HG02571 (cell line): ENCODE measurements at regions not wholly inside any gene's neighbourhood (a gene's known extent, or its start where the extent isn't known, plus 50 kb on each side); places are given as distances from the start of the nearest gene placed in this dataset.
"Not testable (repeated sequence)": the region's sequence is repeated elsewhere in the genome, so short reads cannot be mapped to it uniquely, and the experiment has no call there.

Source experiments
- ATAC-seq: cut with Tn5 transposase; IDR thresholded peaks from one replicate; pipeline ENCODE4 v1.9.1; 2021; ENCODE audit warnings: mild to moderate bottlenecking, moderate library complexity; ENCODE audit not compliant: unreplicated experiment

DNA sequence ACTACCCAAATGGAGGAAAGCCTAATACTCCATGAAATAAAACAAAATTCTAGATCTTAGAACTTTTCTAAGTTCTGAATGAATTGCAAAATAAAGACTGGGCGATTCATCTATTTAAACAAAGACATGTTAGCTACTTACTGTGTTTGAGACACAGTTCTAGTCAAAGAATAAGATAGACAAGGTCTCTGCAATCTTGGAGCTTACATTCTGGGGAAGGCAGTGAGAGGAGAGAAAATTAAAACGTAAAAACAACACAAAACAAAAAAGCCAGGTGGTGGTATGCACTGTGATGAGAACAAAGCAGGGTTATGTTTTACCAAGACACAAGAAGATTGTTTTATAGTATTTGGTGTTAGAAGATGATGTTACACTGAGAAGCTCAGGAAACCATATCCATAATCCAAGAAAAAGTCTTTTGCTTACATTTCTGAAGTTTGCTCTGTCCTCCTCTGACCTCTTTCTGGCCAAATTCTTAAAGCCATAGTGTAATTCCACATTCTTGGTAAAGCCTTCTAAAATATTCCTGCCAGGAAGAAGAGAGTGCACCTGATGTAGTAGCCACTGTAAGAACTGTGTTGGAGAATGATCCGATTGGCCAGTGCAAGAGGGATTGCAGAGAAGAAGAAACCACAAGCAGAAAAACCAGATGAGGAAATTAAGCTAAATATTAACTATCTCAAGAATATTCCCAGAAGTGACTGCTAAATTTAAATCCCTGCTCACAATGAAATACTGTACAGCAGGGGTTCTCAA, 218.4 kb downstream of the PCSK1 start:
- ATAC-seq: no peak

DNA sequence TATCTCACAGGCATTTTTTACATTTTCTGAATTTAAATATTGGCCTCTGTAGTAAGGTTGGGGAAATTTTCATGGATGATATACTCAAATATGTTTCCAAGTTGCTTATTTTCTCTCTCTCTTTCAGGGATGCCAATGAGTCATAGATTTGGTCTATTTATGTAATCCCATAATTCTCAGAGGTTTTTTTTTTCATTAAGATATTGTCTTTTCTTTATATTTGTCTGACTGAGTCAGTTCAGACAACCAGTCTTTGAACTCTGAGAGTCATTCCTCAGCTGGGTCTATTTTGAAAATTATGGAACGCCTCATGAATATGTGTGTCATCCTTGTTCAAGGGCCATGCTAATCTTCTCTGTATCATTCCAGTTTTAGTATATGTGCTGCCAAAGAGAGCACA, 223.2 kb downstream of the PCSK1 start:
- ATAC-seq: no peak

DNA sequence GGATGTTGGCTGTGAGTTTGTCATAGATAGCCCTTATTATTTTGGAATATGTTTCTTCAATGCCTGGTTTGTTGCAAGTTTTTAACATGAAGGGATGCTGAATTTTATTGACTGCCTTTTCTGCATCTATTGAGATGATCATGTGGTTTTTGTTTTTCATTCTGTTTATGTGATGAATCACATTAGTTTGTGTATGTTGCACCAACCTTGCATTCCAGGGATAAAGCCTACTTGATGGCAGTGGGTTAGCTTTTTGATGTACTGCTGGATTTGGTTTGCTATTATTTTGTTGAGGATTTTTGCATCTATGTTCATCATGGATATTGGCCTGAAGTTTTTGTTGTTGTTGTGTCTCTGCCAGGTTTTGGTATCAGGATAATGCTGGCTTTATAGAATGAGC, 225.6 kb downstream of the PCSK1 start:
- ATAC-seq: no peak

DNA sequence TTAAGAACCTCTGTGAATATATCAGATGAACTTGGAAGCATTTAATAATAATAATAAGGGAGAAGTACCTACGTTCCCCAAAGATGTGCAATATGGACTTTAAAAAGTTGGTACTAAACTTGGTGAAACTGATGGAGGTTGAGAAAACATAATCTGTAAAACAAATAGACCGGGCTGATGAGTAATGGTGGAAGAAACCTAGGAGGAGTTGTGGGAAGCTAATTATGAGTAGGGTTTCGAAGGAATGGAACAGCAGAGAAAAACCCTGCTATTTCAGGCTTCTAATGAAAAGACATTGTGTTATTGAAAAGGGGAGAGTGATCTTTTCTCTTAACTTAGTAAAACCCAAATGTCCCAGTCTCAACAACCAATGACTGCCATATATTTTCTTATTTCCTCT, 229.3 kb downstream of the PCSK1 start:
- no peak for ATAC-seq

DNA sequence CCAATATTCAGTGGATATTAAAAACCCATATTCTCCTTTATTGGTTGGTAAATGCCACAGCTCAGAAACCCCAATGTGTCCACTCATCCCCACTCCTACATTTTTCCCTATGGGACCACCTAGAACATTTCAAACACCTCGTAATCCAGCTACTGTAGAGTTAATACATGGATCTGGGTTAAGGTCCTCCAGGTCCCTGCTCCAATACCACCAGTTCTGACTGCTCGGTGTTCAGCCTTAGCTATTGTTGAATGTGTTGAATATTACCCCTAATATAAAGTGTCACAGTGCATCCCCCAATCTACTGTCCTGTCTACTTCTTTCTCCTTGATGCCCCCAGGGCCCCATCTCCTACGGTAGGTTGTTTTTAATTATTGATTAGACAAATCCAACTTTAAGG, 231.5 kb downstream of the PCSK1 start:
- no peak for ATAC-seq

DNA sequence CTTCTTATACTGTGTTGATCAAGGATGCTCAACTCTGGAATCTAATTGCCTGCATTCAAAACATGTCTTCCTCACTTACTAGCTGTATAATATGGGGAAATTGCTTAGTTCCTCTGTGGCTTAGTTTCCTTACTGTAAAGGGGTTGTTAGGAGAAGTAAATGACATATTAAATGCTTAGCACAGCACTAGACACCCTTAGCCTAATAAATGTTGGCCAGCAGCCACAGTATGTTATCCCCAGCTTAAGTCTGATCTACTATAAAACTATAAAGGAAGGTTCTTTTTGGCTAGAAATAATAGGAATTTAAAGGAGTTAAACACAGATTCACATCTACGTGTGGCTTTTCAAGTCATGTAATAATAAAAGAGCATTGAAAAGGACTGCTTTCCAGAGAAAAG, 232.4 kb downstream of the PCSK1 start:
- no peak for ATAC-seq

DNA sequence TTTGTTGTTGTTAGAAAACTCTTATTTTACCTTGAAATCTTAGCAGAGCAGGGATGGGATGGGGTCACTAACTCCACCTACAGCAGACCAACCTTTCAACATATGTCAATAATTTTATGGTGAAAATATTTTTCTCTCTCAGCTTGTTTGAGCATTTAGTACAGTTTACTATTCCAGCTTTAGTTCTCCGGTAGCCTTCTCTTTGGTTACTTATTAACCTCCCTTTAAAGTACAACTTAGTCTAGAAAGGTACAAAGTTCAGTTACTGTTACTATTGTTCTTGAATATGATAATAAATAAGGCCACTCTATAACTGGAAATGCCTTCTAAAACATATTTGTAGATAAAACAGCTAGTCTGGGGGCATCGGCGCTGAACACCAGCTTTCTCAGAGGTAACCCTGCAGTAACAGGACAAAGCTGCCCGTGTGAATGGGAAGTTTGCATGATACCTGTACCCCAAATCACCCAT, 233.3 kb downstream of the PCSK1 start:
- no peak for ATAC-seq

DNA sequence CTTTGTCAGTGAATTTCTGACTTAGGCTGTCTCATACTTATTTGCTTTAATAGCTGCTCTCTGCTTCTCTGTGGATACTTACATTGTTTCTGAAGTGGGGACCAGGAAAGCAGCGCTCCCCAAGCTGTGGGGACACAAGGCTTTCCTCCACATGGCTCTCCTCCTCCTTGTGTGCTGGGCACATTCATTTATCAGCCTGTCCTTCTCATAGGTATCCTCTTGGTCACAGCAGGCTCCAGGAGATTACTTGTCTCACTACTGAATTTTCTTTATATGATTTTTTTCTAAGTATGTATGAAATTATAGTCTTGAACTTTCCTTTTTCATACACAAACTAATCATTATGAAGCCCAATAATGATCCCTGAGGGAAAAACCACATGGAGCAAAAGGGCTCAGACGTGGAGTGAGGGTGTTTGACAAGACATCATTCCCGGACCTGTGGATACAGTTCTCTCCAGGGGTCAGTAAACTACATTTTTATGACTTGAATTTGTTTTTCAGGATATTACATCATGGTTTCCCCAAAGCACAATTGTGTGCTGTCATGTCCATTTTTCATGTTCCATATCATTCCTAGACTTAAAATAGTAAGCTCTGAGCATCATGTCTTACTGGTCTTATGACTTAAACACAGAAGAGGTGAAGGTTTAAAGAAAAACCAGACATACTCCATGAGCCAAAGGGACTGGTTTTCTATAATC, 234.5 kb downstream of the PCSK1 start:
- no peak for ATAC-seq

DNA sequence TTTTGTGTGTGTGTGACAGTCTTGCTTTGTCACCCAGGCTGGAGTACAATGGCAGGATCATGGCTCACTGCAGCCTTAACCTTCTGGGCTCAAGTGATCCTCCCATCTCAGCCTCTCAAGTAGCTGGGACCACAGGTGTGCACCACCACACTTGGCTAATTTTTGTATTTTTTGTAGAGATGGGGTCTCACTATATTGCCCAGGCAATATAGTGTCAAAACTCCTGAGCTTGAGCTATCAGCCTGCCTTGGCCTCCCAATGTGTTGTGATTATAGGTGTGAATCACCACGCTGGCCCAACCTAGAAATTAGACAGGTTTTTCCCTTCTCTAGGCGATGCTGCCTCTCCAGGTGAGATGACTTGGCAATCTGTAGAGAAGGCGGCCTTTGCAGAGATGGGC, 235.3 kb downstream of the PCSK1 start:
- not testable (repeated sequence) for ATAC-seq

DNA sequence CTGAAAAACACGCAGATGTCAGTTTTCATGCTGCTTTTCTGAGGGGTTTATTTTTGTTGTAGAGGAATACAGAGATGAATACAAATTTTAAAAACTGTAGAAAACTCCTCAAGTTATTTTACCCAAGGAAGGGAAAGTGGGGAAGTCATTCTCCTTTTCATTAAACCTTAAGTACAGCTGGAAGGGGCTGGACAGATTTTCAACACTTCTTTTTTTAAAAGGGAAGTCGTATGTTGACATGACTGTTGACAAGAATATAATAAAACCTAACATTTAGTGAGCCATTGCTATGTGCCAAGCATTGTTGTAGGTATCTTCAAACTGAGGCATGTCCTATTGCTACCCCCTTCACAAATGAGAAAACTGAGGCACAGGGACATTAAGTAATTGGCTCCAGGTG, 235.7 kb upstream of the ELL2 start:
- no peak for ATAC-seq

DNA sequence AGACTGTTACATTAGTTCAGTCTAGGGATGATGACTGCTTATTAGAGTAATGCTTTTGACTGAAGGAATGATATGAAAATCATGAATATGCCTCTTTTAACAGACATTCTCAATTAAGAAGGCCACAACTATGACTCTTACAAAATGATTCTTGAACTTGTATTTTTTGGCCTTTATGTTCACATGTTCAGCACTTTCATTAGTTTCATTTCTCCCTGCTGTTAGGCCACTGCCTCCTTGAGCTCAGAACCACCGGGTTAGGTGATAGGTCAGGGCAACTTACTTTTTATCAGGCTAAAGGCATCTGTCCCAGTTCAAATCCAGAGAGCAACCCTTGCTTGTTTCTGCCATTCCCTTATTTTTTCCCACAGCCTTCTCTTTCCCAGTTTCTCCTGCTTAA, 235.2 kb upstream of the ELL2 start:
- ATAC-seq: no peak

DNA sequence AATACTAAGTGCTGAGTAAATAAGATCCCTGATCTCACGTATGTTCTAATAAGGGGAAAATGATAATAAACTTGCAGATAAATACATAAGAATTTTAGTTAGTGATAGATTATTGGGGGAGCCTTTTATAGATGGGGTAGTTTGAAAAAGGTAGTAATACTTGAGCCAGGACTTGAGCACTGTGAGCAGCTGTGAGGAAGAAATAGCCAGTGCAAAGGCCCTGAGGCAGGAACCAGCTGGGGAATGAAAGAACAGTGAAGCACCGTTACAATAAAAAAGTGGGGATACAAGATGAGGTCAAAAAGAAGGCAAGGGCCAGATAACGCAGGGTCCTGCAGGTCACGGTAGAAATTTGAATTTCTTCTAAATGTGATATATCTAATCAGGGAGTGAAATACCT, 234.8 kb upstream of the ELL2 start:
- ATAC-seq: no peak

DNA sequence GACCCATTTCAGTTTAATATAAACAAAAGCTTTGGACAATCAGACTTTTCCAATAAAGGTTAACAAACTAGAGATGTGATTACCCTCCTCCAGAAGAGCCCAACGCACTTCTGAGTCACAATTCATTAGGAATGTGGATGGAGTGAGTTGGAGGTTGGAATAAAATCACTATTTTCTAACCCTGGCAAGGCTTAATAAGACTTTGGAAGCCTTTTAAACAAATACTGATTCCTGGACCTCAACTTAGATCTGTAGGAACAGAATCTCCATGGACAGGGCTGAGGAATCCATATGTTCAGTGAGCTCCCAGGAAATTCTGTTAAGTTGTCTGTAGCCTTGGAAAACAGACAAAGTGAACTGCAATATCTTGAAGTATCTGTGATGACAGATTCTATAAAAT, 233.5 kb upstream of the ELL2 start:
- ATAC-seq: no peak

DNA sequence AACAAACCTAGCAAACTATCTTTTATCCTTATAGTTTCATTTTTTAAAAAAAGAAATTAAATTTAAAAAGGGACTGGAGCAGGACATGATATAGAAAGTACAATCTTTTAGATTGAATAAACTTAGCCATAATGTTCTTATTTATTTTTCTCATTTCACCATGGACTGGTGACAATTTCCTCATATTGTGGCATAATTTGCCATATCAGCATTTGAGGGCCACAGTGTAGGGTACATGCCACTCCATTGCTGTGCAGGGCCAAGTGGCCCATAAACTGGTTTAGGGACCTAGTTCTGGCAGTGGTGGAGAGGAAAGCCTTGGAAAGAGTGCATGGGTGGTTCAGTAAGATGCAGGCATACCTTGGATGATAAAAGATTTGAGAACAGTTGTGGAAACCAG, 232.9 kb upstream of the ELL2 start:
- no peak for ATAC-seq

DNA sequence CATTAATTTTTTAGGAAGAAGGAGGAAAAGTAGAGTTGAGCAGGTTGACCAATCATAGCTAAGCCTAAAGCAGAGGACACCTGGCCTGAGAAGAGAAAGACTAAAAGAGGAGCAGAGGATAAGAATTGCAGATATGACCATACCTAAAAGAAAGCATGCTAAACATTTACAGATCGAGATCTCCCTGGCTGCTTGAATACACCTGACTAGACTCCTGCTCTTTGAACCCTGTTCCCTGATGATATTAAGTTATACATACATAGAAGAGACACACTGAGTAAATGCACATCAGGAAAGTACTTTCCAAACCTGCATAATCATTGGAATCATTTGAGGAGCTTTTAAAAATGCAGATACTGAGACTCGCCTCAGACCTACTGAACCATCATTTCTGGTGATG, 232.3 kb upstream of the ELL2 start:
- ATAC-seq: no peak

DNA sequence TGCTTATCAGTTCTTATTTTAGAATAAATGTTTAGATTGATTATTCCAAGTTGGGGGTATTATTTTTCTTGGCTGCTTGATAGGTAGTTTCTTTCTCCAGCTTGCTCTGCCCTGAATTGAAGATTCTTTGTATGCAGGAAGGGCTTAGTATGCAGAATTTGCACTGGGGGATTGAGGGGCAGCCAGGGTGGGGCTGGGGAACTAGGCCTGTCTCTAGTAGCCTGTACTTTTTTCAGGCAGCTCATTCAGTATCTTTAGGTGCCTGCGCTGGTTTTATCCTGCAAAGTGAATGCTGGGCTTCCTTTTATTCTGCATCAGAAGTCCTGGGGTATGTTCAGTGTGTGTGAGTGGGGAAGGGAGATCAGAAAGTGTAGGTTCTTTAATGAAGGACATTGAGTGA, 228.3 kb upstream of the ELL2 start:
- no peak for ATAC-seq

DNA sequence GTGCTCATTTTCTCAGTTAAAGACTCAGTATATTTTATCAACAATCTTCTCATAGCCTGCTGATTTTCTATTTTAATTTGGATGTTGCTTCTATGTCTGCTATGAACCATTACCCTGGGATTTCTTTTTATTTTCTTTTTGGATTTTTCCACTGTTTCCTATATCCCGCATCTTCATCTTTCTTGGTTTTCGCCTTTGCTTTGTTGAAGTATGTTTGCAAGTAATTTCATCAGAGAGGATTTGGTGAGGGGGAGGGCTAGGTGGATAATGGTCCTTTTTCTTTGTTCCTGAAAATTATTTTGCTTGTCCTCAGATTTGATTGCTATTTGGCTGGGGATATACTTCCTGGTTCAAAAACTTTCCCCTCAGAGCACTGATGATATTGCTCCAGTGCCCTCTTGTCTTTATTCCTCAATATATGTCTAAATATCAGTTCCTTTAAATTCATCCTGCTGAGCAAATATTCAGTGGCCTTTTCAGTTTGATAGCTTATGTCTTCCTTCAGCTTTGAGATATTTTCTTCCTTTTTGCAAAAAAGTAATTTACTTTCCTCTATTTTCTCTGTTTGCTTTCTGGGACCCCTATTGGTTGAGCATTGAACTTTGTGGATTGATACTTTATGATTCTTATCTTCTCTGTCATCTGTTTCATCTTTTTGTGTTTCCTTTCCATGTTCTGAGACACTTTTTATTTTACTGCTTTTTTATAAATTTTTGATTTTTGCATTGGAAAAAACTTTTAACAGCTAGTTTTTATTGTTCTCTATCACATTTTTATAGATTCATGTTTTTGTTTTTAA, 227.6 kb upstream of the ELL2 start:
- no peak for ATAC-seq

DNA sequence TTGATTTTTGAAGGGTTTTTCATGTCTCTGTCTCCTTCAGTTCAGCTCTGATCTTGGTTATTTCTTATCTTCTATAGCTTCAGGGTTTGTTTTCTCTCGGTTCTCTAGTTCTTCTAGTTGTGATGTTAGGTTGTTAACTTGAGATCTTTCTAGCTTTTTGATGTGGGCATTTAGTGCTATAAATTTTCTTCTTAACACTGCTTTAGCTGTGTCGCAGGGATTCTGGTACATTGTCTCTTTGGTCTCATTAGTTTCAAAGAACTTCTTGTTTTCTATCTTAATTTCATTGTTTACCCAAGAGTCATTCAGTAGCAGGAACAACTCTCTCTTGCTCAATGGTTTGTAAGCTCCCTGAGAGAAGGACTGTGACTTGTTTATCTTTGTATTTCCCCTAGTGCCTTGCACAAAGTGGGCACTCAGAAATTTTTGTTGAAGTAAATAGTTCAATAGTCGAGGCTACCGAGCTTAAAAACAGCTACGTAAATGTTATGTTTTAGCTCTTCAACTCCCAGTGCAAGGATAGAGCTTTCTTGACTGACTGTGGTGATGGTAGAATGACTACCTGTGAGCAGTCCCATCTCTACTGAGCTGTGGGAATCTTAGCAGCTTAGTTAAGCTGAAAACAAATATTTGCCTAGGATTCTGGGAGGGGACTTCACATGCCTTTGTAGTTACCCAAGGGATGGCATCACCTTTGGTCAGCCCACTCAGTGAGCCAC, 225.8 kb upstream of the ELL2 start:
- ATAC-seq: no peak

DNA sequence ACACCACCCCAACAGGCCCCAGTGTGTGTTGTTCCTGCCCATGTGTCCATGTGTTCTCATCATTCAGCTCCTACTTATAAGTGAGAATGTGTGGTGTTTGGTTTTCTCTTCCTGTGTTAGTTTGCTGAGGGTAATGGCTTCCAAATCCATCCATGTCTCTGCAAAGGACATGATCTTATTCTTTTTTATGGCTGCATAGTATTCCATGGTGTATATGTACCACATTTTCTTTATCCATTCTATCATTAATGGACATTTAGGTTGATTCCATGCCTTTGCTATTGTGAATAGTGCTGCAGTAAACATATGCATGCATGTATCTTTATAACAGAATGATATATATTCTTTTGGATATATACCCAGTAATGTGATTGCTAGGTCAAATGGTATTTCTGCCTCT, 222.9 kb upstream of the ELL2 start:
- not testable (repeated sequence) for ATAC-seq

DNA sequence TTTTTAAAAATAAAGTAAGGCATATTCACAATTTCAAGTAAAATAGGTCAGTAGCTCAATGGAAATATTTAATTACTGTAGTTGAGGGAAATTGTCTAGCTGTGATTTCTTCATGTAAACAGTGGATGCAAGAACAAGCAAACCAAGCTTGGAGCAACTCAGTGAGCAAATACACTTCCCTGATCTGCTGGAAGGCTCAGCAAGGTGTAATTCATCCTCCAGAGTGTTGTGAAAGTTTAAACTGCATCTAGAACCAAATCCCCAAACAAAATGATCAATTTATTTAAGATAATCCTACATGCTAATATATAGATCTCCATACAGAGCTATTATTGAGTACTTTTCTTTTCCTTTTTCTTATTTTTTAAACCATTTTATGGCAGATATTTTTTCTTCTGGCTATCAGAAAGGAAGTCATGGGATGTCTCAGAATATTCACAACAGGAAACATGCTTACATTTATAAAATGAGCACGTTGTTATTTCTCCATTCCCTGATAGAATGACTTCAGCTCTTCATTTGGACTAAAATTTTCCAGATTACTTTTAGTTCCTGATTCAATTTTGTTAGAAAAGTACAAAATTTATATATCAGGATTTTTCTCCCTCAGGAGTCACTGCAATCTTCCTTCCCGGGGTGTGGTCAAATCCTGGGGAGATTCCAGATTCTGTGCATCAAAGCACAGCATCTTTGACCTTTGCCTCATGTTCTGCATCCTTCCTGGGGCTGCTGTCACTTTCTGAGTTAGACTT, 219.2 kb upstream of the ELL2 start:
- no peak for ATAC-seq
